A549 (cell line): ENCODE measurements at regions not wholly inside any gene's neighbourhood (a gene's known extent, or its start where the extent isn't known, plus 50 kb on each side); places are given as distances from the start of the nearest gene placed in this dataset.
"Not testable (repeated sequence)": the region's sequence is repeated elsewhere in the genome, so short reads cannot be mapped to it uniquely, and the experiment has no call there.

Experiments used
- CTCF ChIP-seq: fragments of >200 bp; sonication (Bioruptor Twin); formaldehyde crosslinking; IDR thresholded peaks from 3 replicates; pipeline ENCODE4 v1.5.1; 2016
- GATA3 ChIP-seq: IDR thresholded peaks from 2 replicates; pipeline ENCODE4 v1.6.1; 2012; ENCODE audit warnings: borderline replicate concordance
- HOXA7 ChIP-seq: fragments of 250-450 bp; sonication (Bioruptor Pico); IDR thresholded peaks from 2 replicates; pipeline ENCODE4 v1.5.0; 2020; ENCODE audit warnings: mild to moderate bottlenecking, moderate library complexity
- JUN ChIP-seq, 2 experiments: fragments of >200 bp; sonication (Bioruptor Twin); formaldehyde crosslinking; IDR thresholded peaks; 2 replicates in 1 of 2; 3 replicates in 1 of 2; pipeline ENCODE4 v1.6.1; 2016 to 2017
- POLR2A ChIP-seq: IDR thresholded peaks from 2 replicates; pipeline ENCODE4 v1.6.1; 2012; ENCODE audit warnings: mild to moderate bottlenecking, low read length
- SMC3 ChIP-seq: fragments of >200 bp; sonication (Bioruptor Twin); formaldehyde crosslinking; IDR thresholded peaks from 3 replicates; pipeline ENCODE4 v1.6.1; 2018; ENCODE audit warnings: inconsistent platforms
- USF2 ChIP-seq: fragments of 450-650 bp; IDR thresholded peaks from 2 replicates; pipeline ENCODE4 v1.6.1; 2014; ENCODE audit warnings: antibody characterized with exemption

- TF ChIP-seq CTCF; SMC3; POLR2A; GATA3; JUN (IDR thresholded peaks at IDR 0.05); HOXA7 (CRISPR knock-in tag); USF2: not testable (repeated sequence)
These were observed 189.1 kb downstream of the FOXD4L6 start for GRCh38 chr9:40939201-40939887.
